ENCODE measurements at regions not wholly inside any gene's neighbourhood (a gene's known extent, or its start where the extent isn't known, plus 50 kb on each side); places are given as distances from the start of the nearest gene placed in this dataset.

DNA sequence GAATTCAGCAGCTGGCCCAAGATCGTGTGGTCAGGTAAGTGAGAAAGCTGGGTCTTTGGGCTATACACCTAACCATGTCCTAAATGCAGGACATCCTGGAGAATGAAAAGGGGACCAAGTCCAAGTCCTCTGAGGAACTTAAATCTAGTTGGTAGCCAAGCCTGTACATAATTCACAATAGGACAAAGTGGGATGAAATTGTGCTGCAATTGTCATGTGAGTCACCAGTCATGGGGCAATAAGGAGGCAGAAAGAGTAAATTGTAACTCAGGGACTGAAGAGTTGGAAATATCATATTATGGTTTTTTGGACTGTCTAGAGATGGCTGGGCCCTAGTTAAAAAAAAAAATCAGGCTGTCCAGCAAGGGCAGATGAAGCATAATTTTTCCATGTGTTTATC lies 202.6 kb downstream of the CYLD start:
- no peak for TF ChIP-seq CBX8 (IDR thresholded peaks at IDR 0.05; ENCODE audit: borderline replicate concordance, low read depth, low read length)
- TF ChIP-seq POLR2AphosphoS5 (IDR thresholded peaks at IDR 0.05; ENCODE audit: low read depth, low read length) = no peak
- TF ChIP-seq, protein P1, sequence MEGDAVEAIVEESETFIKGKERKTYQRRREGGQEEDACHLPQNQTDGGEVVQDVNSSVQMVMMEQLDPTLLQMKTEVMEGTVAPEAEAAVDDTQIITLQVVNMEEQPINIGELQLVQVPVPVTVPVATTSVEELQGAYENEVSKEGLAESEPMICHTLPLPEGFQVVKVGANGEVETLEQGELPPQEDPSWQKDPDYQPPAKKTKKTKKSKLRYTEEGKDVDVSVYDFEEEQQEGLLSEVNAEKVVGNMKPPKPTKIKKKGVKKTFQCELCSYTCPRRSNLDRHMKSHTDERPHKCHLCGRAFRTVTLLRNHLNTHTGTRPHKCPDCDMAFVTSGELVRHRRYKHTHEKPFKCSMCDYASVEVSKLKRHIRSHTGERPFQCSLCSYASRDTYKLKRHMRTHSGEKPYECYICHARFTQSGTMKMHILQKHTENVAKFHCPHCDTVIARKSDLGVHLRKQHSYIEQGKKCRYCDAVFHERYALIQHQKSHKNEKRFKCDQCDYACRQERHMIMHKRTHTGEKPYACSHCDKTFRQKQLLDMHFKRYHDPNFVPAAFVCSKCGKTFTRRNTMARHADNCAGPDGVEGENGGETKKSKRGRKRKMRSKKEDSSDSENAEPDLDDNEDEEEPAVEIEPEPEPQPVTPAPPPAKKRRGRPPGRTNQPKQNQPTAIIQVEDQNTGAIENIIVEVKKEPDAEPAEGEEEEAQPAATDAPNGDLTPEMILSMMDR (IDR thresholded peaks at IDR 0.05; ENCODE audit: control extremely low read depth in 1 of 3, insufficient read depth in 1 of 3, low read depth in 1 of 3, low read length in 3 of 3) = no peak
- no peak for TF ChIP-seq RBBP5 (IDR thresholded peaks at IDR 0.05; ENCODE audit: borderline replicate concordance, low read depth, low read length)
- no peak for TF ChIP-seq GABPA (IDR thresholded peaks at IDR 0.05; ENCODE audit: borderline replicate concordance, insufficient read depth, low read length)
- TF ChIP-seq CHD2 (IDR thresholded peaks at IDR 0.05; ENCODE audit: low read length) = no peak
- no peak for TF ChIP-seq POLR2A (IDR thresholded peaks at IDR 0.05; ENCODE audit: control extremely low read depth in 1 of 2, low read depth in 2 of 2, low read length in 2 of 2)
- TF ChIP-seq EP300 (IDR thresholded peaks at IDR 0.05; ENCODE audit: borderline replicate concordance in 1 of 2, low read depth in 2 of 2, low read length in 2 of 2) = no peak
- no peak for TF ChIP-seq SRF (IDR thresholded peaks at IDR 0.05; ENCODE audit: low read depth, low read length)
- TF ChIP-seq, protein P2, sequence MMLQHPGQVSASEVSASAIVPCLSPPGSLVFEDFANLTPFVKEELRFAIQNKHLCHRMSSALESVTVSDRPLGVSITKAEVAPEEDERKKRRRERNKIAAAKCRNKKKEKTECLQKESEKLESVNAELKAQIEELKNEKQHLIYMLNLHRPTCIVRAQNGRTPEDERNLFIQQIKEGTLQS (IDR thresholded peaks at IDR 0.05; ENCODE audit: insufficient read depth, low read depth, low read length) = no peak
- no peak for TF ChIP-seq KDM5A (IDR thresholded peaks at IDR 0.05; ENCODE audit: low read length)
- no peak for TF ChIP-seq ZNF274 (IDR thresholded peaks at IDR 0.05; ENCODE audit: borderline replicate concordance, extremely low read depth, low read length)
- no peak for TF ChIP-seq JUN (IDR thresholded peaks at IDR 0.05; ENCODE audit: low read depth, low read length)
